IMR-90 (cell line): ENCODE measurements at regions not wholly inside any gene's neighbourhood (a gene's known extent, or its start where the extent isn't known, plus 50 kb on each side); places are given as distances from the start of the nearest gene placed in this dataset.

Source experiments
- ATAC-seq: fragments of 200-7000 bp; cut with Tn5 transposase; 2 replicates; pipeline ENCODE4 v1.9.1; 2020; ENCODE audit warnings: low read depth, mild to moderate bottlenecking, moderate library complexity
- BruUV-seq: library from RNA; stranded (reverse); fragments of 400-500 nt; replicated peaks from 2 replicates; lab custom pipeline; 2021; lab: Mats Ljungman, UMichigan
- CTCF ChIA-PET: fragments of 300-600 bp; formaldehyde crosslinking; extraction: SDS; loops from one replicate; lab custom pipeline; 2021; ENCODE audit warnings: antibody characterized with exemption; lab: Yijun Ruan, JAX
- POLR2A ChIA-PET: fragments of 300-600 bp; sonication (Branson Sonifier 250); formaldehyde crosslinking; loops from one replicate; lab custom pipeline; 2022; ENCODE audit warnings: antibody characterized with exemption; ENCODE audit not compliant: unreplicated experiment; lab: Charles Lee
- DNase-seq: peaks from one replicate; pipeline ENCODE4 v3.0.0; 2013
- H2AFZ ChIP-seq: replicated peaks from 2 replicates; pipeline ENCODE3; 2013; ENCODE audit warnings: low read length, mild to moderate bottlenecking; ENCODE audit not compliant: poor library complexity
- H2AK5ac ChIP-seq: 2 replicates; pipeline ENCODE4 v1.6.1; 2013; ENCODE audit warnings: low read depth, low read length, inconsistent platforms
- H2AK9ac ChIP-seq: replicated peaks from 2 replicates; pipeline ENCODE3; 2013; ENCODE audit warnings: mild to moderate bottlenecking, low read depth, low read length, moderate library complexity; ENCODE audit not compliant: poor library complexity
- H2BK120ac ChIP-seq: 2 replicates; pipeline ENCODE4 v1.6.1; 2013; ENCODE audit warnings: low read depth, low read length, inconsistent platforms
- H2BK15ac ChIP-seq: 3 replicates; pipeline ENCODE4 v1.6.1; 2013; ENCODE audit warnings: low read depth, low read length, inconsistent platforms
- H2BK20ac ChIP-seq: 2 replicates; pipeline ENCODE4 v1.6.1; 2013; ENCODE audit warnings: low read depth, mild to moderate bottlenecking, inconsistent platforms, low read length, moderate library complexity
- H2BK5ac ChIP-seq: 2 replicates; pipeline ENCODE4 v1.6.1; 2013; ENCODE audit warnings: mild to moderate bottlenecking, low read depth, low read length, inconsistent platforms; ENCODE audit not compliant: poor library complexity, severe bottlenecking
- H3K14ac ChIP-seq: replicated peaks from 2 replicates; pipeline ENCODE4 v1.6.1; 2013; ENCODE audit warnings: low read depth, low read length, inconsistent platforms
- H3K18ac ChIP-seq: 2 replicates; pipeline ENCODE4 v1.6.1; 2013; ENCODE audit warnings: low read depth, low read length, control low read depth
- H3K23ac ChIP-seq: 2 replicates; pipeline ENCODE4 v1.6.1; 2013; ENCODE audit warnings: low read depth, low read length, inconsistent platforms
- H3K27ac ChIP-seq: 2 replicates; pipeline ENCODE4 v1.5.1; 2013; ENCODE audit warnings: mild to moderate bottlenecking, control low read depth, low read length; ENCODE audit not compliant: insufficient read depth
- H3K27me3 ChIP-seq: 2 replicates; pipeline ENCODE4 v1.6.1; 2013; ENCODE audit warnings: low read length; ENCODE audit not compliant: control insufficient read depth, insufficient read depth
- H3K36me3 ChIP-seq: 2 replicates; pipeline ENCODE4 v1.6.1; 2013; ENCODE audit warnings: low read length, mixed read lengths; ENCODE audit not compliant: control insufficient read depth, insufficient read depth
- H3K4ac ChIP-seq: 2 replicates; pipeline ENCODE4 v1.6.1; 2013; ENCODE audit warnings: low read depth, low read length, inconsistent platforms
- H3K4me1 ChIP-seq: 2 replicates; pipeline ENCODE4 v1.6.1; 2013; ENCODE audit warnings: low read length, mixed read lengths; ENCODE audit not compliant: control insufficient read depth, insufficient read depth
- H3K4me2 ChIP-seq: 2 replicates; pipeline ENCODE4 v1.6.1; 2013; ENCODE audit warnings: low read depth, mild to moderate bottlenecking, control low read depth, low read length, moderate library complexity
- H3K4me3 ChIP-seq: 2 replicates; pipeline ENCODE4 v1.5.1; 2013; ENCODE audit warnings: low read depth, mild to moderate bottlenecking, control low read depth, low read length, moderate library complexity; ENCODE audit not compliant: insufficient read depth
- H3K56ac ChIP-seq: 2 replicates; pipeline ENCODE4 v1.6.1; 2013; ENCODE audit warnings: low read length, inconsistent platforms; ENCODE audit not compliant: insufficient read depth; ENCODE audit errors: extremely low read depth
- H3K79me1 ChIP-seq, 2 experiments: 2 replicates each; pipeline ENCODE4 v1.6.1; 2013; ENCODE audit warnings: low read length in 2 of 2, inconsistent platforms in 1 of 2, low read depth in 1 of 2
- H3K9ac ChIP-seq: 2 replicates; pipeline ENCODE4 v1.6.1; 2013; ENCODE audit warnings: low read depth, low read length, control low read depth
- H3K9me1 ChIP-seq: 2 replicates; pipeline ENCODE4 v1.6.1; 2013; ENCODE audit warnings: low read length, inconsistent platforms; ENCODE audit not compliant: insufficient read depth
- H3K9me3 ChIP-seq: 2 replicates; pipeline ENCODE4 v1.6.1; 2013; ENCODE audit warnings: low read length; ENCODE audit not compliant: control insufficient read depth, insufficient read depth
- H4K20me1 ChIP-seq: 2 replicates; pipeline ENCODE4 v1.6.1; 2013; ENCODE audit warnings: low read length, inconsistent platforms; ENCODE audit not compliant: insufficient read depth
- H4K5ac ChIP-seq: 2 replicates; pipeline ENCODE4 v1.6.1; 2013; ENCODE audit warnings: mild to moderate bottlenecking, low read depth, low read length, control low read depth
- H4K8ac ChIP-seq, 2 experiments: 2 replicates each; pipeline ENCODE4 v1.6.1; 2013; ENCODE audit warnings: low read depth in 2 of 2, low read length in 2 of 2, control low read depth in 1 of 2, inconsistent platforms in 1 of 2
- H4K91ac ChIP-seq: 2 replicates; pipeline ENCODE4 v1.6.1; 2013; ENCODE audit warnings: low read depth, low read length, inconsistent platforms; ENCODE audit not compliant: insufficient read depth
- MAFK ChIP-seq: IDR thresholded peaks from 2 replicates; pipeline ENCODE4 v1.6.1; 2012; ENCODE audit warnings: low read depth, low read length, improper control_type of control experiment
- NFE2L2 ChIP-seq: fragments of 150-350 bp; IDR thresholded peaks from 2 replicates; pipeline ENCODE4 v1.6.1; 2016; ENCODE audit warnings: low read depth, mild to moderate bottlenecking, low read length
- WGBS, 2 experiments: methylation state at CpG; one replicate each; pipeline versions ENCODE4 v1.1.5 to v1.1.7; 2013; ENCODE audit warnings: missing lambda C conversion rate in 2 of 2; ENCODE audit not compliant: insufficient read length in 1 of 2; ENCODE audit errors: extremely low coverage in 2 of 2; 5-methylcytosine and 5-hydroxymethylcytosine counted together
- dilution Hi-C: fragments of 300-500 bp; cut with HindIII; formaldehyde crosslinking; loops from one replicate; pipeline ENCODE4 v1.14.3; 2018; ENCODE audit warnings: low sequenced_read_pairs; ENCODE audit not compliant: unreplicated experiment
- in situ Hi-C: fragments of 300-500 bp; cut with MboI; formaldehyde crosslinking; loops from 3 replicates; pipeline ENCODE4 v1.14.3; 2019; ENCODE audit warnings: low sequenced_read_pairs, inconsistent platforms, mixed read lengths
- intact Hi-C: fragments of 100-400 bp; cut with micrococcal nuclease; formaldehyde crosslinking; loops from 2 replicates; pipeline ENCODE4 v1.10.0; 2022

DNA sequence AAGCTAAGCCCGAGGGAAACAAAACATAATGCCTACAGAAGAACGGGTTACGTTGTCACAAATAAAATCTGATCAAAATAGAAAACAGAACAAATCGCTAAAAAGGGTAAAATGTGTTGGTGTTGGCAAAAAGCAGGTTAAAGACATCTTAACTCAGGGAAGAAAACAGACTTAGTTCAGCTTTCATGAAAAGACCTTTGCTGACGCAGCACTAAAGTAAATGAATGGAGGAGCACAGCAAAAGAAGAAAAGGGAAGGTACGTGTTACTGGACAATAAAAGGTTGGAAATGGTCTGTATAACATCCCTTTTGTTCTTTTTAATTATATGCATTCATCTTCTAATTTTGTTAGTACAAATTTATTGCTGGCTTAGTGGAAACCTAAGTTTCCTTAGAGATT, 117.4 kb upstream of the DSEL start:
- no peak overlapping the region for H4K5ac ChIP-seq
- dilution Hi-C loops, result no loop called here
- intact Hi-C loops, result no loop called here
- H3K4ac ChIP-seq, result no peak overlapping the region
- no peak overlapping the region for H2AK9ac ChIP-seq
- ChIA-PET POLR2A (no interaction called here), CTCF (no interaction called here)
- H3K4me2 ChIP-seq, result no peak overlapping the region
- ATAC-seq, result no peak
- no peaks in the 10 kb centered on the region for H3K9me3 ChIP-seq
- no peaks in the 10 kb centered on the region for H4K20me1 ChIP-seq
- no peak overlapping the region for H4K8ac ChIP-seq
- no peak overlapping the region for H3K18ac ChIP-seq
- in situ Hi-C loops, result no loop called here
- H3K27ac ChIP-seq, result no peak overlapping the region
- TF ChIP-seq MAFK (peak; percentile 79), NFE2L2 (no peak)
- no peaks in the 10 kb centered on the region for H3K27me3 ChIP-seq
- H3K36me3 ChIP-seq, result no peaks in the 10 kb centered on the region
- H2BK15ac ChIP-seq, result no peak overlapping the region
- no peak overlapping the region for H3K9ac ChIP-seq
- no peak overlapping the region for H3K4me3 ChIP-seq
- H3K56ac ChIP-seq, result no peak overlapping the region
- no peak overlapping the region for H3K14ac ChIP-seq
- DNase-seq, result no peak
- H3K9me1 ChIP-seq, result no peaks in the 10 kb centered on the region
- H3K4me1 ChIP-seq, result no peaks in the 10 kb centered on the region
- WGBS, 2 experiments, result no CpG with 5 or more reads among the region's 6 CpGs
- H2BK120ac ChIP-seq, result no peak overlapping the region
- no peak overlapping the region for H2BK20ac ChIP-seq
- no peaks in the 10 kb centered on the region for H3K79me1 ChIP-seq
- BruUV-seq, result no TSS peak
- H2AFZ ChIP-seq, result no peak overlapping the region
- H2BK5ac ChIP-seq, result no peak overlapping the region
- H4K91ac ChIP-seq, result no peak overlapping the region
- no peak overlapping the region for H3K23ac ChIP-seq
- no peak overlapping the region for H2AK5ac ChIP-seq
